ENCODE measurements at regions not wholly inside any gene's neighbourhood (a gene's known extent, or its start where the extent isn't known, plus 50 kb on each side); places are given as distances from the start of the nearest gene placed in this dataset.

GRCh38 chr5:35339616-35340100 is 109.4 kb upstream of the PRLR start:
- H3K27me3 ChIP-seq: no peaks in the 10 kb centered on the region
- TF ChIP-seq POLR2A (IDR thresholded peaks at IDR 0.05) (no peak), POLR2AphosphoS5 (IDR thresholded peaks at IDR 0.05; ENCODE audit: insufficient read depth in 1 of 2, low read depth in 1 of 2) (no peak)
- TF ChIP-seq, protein P1, sequence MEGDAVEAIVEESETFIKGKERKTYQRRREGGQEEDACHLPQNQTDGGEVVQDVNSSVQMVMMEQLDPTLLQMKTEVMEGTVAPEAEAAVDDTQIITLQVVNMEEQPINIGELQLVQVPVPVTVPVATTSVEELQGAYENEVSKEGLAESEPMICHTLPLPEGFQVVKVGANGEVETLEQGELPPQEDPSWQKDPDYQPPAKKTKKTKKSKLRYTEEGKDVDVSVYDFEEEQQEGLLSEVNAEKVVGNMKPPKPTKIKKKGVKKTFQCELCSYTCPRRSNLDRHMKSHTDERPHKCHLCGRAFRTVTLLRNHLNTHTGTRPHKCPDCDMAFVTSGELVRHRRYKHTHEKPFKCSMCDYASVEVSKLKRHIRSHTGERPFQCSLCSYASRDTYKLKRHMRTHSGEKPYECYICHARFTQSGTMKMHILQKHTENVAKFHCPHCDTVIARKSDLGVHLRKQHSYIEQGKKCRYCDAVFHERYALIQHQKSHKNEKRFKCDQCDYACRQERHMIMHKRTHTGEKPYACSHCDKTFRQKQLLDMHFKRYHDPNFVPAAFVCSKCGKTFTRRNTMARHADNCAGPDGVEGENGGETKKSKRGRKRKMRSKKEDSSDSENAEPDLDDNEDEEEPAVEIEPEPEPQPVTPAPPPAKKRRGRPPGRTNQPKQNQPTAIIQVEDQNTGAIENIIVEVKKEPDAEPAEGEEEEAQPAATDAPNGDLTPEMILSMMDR (IDR thresholded peaks at IDR 0.05): no peak
- intact Hi-C loops (cut with DNase I): no loop called here
- H3K9me3 ChIP-seq: no peaks in the 10 kb centered on the region
- no peaks in the 10 kb centered on the region for H3K4me1 ChIP-seq
- no peak overlapping the region for H3K4me3 ChIP-seq
- H3K36me3 ChIP-seq: no peaks in the 10 kb centered on the region
- no peak for DNase-seq (ENCODE audit: extremely low spot score in 2 of 2)
- no peak overlapping the region for H3K27ac ChIP-seq

DNA sequence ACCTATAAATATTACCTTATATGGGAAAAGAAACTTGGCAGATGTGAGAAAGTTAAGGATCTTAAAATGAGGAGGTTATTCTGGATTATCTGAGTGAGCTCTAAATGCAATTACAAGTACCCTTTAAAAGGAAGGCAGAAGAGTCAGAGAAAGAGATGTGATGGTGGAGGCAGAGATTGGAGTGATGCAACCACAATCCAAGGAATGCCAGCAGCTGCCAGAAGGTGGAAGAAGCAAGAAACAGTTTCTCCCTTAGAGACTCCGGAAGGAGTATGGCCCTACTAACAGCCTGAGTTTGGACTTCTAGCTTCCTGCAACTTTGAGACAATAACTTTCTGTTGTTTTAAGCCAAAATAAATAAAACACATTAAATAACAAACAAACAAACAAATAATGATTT is 108.7 kb upstream of the PRLR start:
- TF ChIP-seq POLR2A (IDR thresholded peaks at IDR 0.05): no peak
- TF ChIP-seq POLR2AphosphoS5 (IDR thresholded peaks at IDR 0.05; ENCODE audit: insufficient read depth in 1 of 2, low read depth in 1 of 2): no peak
- TF ChIP-seq, protein P1 (IDR thresholded peaks at IDR 0.05): no peak
- intact Hi-C loops (cut with DNase I): no loop called here
- Histone ChIP-seq H3K4me3 (no peak overlapping the region), H3K9me3 (no peaks in the 10 kb centered on the region), H3K27ac (no peak overlapping the region), H3K4me1 (no peaks in the 10 kb centered on the region), H3K36me3 (no peaks in the 10 kb centered on the region), H3K27me3 (no peaks in the 10 kb centered on the region)
- no peak for DNase-seq (ENCODE audit: extremely low spot score in 2 of 2)

DNA sequence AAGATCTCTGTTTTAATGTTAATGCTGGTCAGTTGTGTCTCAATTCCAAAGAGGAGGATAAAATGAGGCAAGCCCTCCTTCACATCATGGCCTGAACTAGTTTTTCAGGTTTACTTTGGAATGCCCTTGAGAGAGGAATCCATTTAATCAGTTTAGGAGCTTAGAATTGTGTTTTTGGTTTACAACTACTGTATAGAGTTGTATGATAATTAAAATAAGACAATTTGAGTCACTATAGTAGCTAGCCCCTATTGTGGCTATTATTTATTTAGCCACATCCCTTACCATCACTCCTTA is 107.8 kb upstream of the PRLR start:
- no peak for DNase-seq (ENCODE audit: extremely low spot score in 2 of 2)
- TF ChIP-seq, protein P1 (IDR thresholded peaks at IDR 0.05): no peak
- TF ChIP-seq POLR2AphosphoS5 (IDR thresholded peaks at IDR 0.05; ENCODE audit: insufficient read depth in 1 of 2, low read depth in 1 of 2) (no peak), POLR2A (IDR thresholded peaks at IDR 0.05) (no peak)
- intact Hi-C loops (cut with DNase I): no loop called here
- peaks cover under 1% of the 10 kb centered on the region for H3K4me1 ChIP-seq
- no peaks in the 10 kb centered on the region for H3K27me3 ChIP-seq
- no peak overlapping the region for H3K4me3 ChIP-seq
- no peak overlapping the region for H3K27ac ChIP-seq
- no peaks in the 10 kb centered on the region for H3K9me3 ChIP-seq
- no peaks in the 10 kb centered on the region for H3K36me3 ChIP-seq

- intact Hi-C loops (cut with DNase I): no loop called here
- TF ChIP-seq, protein P1 (IDR thresholded peaks at IDR 0.05): no peak
- TF ChIP-seq POLR2A (IDR thresholded peaks at IDR 0.05): no peak
- TF ChIP-seq POLR2AphosphoS5 (IDR thresholded peaks at IDR 0.05; ENCODE audit: insufficient read depth in 1 of 2, low read depth in 1 of 2): no peak
- no peaks in the 10 kb centered on the region for H3K27me3 ChIP-seq
- H3K27ac ChIP-seq: no peak overlapping the region
- H3K4me1 ChIP-seq: peaks cover 6% of the 10 kb centered on the region
- H3K9me3 ChIP-seq: no peaks in the 10 kb centered on the region
- no peak for DNase-seq (ENCODE audit: extremely low spot score in 2 of 2)
- no peaks in the 10 kb centered on the region for H3K36me3 ChIP-seq
- no peak overlapping the region for H3K4me3 ChIP-seq
Measured at GRCh38 chr5:35337340-35338156, 107.3 kb upstream of the PRLR start.

- intact Hi-C loops (cut with DNase I): no loop called here
- Histone ChIP-seq H3K4me3 (no peak overlapping the region), H3K4me1 (peaks cover 12% of the 10 kb centered on the region), H3K9me3 (no peaks in the 10 kb centered on the region), H3K27me3 (no peaks in the 10 kb centered on the region), H3K36me3 (no peaks in the 10 kb centered on the region), H3K27ac (no peak overlapping the region)
- no peak for TF ChIP-seq POLR2AphosphoS5 (IDR thresholded peaks at IDR 0.05; ENCODE audit: insufficient read depth in 1 of 2, low read depth in 1 of 2)
- TF ChIP-seq, protein P1 (IDR thresholded peaks at IDR 0.05): no peak
- TF ChIP-seq POLR2A (IDR thresholded peaks at IDR 0.05): no peak
- no peak for DNase-seq (ENCODE audit: extremely low spot score in 2 of 2)
Measured at GRCh38 chr5:35336230-35336629, 105.9 kb upstream of the PRLR start.

Data from vagina (tissue), 2 donors.